Spleen (tissue), 7 donors: ENCODE measurements at regions not wholly inside any gene's neighbourhood (a gene's known extent, or its start where the extent isn't known, plus 50 kb on each side); places are given as distances from the start of the nearest gene placed in this dataset.

Source experiments
- CTCF ChIP-seq, 11 experiments: fragments of 200-600 bp in 7 of 11; fragments of 450-650 bp in 4 of 11; sonication (generic) in 4 of 11; IDR thresholded peaks in 8 of 11; conservative IDR thresholded peaks in 3 of 11; 1 replicate in 7 of 11; 2 replicates in 4 of 11; pipeline versions ENCODE4 v1.4.0 to v1.8.0; 2016 to 2021; ENCODE audit warnings: antibody characterized with exemption in 11 of 11, inconsistent platforms in 4 of 11, mild to moderate bottlenecking in 1 of 11
- POLR2A ChIP-seq, 3 donors: fragments of 450-650 bp; IDR thresholded peaks; one replicate each; pipeline ENCODE4 v1.5.1; 2017; ENCODE audit warnings: antibody characterized with exemption in 3 of 3, mild to moderate bottlenecking in 1 of 3
- donor health status: DM: no; HTN: no; CAD: no; lungs with moderate emphysema.
- donor health status: DM: no; HTN: no; CAD: no.
- donor health status: DM: no; HTN: no; CAD: no.

DNA sequence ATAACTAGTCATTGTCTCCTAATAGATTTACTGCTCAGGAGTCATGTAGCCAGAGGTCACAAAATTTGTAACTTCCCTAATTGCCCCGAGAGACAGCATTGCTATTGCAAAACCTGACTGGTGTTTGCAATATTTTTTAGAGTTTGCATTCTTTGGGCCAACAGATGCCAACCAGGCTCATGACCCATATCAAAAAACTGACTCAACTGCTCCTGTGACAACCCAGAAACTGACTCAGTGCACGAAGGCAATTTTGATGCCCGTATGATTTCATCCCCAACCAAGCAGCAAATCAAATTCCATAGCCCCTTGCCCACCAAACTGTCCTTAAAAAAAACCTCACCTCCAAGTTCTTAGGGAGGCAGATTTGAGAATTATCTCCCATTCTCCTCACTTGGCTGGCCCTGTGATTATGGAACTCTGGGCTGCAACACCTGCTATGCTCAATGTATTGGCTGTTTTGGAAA, 951.3 kb downstream of the TSN start:
- TF ChIP-seq CTCF (IDR thresholded peaks at IDR 0.05 in 8 of 11, conservative IDR thresholded peaks at IDR 0.05 in 3 of 11) (no peak), POLR2A (IDR thresholded peaks at IDR 0.05) (no peak)
